ENCODE measurements at regions not wholly inside any gene's neighbourhood (a gene's known extent, or its start where the extent isn't known, plus 50 kb on each side); places are given as distances from the start of the nearest gene placed in this dataset.
"Not testable (repeated sequence)": the region's sequence is repeated elsewhere in the genome, so short reads cannot be mapped to it uniquely, and the experiment has no call there.

GRCh38 chr10:121400507-121400906 lies 197.7 kb downstream of the FGFR2 start:
- not testable (repeated sequence) for DNase-seq

DNA sequence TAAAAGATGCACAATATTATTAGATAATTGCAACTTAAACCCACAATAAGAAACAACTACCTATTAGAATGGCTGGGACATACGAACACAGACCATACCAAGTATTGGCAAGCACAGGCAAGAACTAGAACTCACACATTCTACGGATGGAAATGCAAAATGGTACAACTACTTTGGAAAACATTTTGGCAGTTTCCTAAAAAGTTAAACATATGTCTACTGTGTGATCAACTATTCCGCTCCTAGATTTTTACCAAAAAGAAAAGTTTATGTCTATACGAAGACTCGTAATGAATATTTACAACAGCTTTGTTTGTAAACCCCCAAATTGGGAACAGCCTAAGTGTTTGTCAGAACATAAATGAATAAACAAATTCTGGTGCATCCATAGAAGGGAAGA lies 194.7 kb downstream of the FGFR2 start:
- DNase-seq = no peak

- no peak for DNase-seq
Observed at GRCh38 chr10:121404611-121405010, 193.6 kb downstream of the FGFR2 start.

- no peak for DNase-seq
Observed at GRCh38 chr10:121405096-121405495, 193.1 kb downstream of the FGFR2 start.

DNA sequence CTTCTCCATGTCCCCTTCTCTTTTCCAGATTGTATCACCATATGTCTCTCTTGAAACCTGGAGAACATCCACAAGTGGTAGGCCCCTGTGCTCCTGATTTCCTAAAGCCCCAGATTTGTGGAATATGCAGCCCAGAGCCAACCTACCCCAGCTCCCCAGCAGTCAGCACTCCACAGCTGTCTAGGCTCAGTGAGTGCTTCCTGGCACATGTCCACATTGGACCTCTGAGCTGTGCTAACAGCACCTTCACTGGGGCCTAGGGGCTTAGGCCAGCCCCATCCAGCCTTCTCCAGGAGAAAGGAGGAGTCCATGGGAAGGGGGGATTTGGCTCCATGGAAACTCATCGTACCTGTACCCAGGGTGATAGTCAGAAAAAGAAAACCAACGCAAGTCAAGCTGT lies 192.7 kb downstream of the FGFR2 start:
- no peak for DNase-seq

DNA sequence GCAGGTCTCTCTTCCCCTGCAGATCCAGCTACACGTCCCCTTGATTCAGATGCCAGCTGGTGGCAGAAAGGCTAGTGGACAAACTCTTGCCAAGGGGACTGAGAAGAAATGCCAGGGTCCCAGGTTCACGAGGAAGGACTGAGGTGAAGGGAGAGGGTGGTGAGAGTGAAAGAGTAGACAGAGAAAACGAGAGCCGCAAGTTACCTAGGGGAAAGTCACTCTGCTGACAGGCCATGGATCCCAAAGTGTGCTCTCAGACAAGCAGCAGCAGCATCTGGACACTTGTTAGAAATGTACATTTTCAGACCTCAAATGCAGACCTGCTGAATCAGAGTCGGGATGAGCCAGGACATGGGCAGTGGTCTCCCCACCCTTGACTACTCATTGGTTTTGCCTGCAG lies 192.3 kb downstream of the FGFR2 start:
- DNase-seq = no peak

GRCh38 chr10:121406823-121407545 lies 191.3 kb downstream of the FGFR2 start:
- no peak for DNase-seq

- DNase-seq = no peak
Observed at GRCh38 chr10:121409466-121410104, 188.7 kb downstream of the FGFR2 start.

GRCh38 chr10:121411004-121411403 lies 187.2 kb downstream of the FGFR2 start:
- DNase-seq = no peak

DNA sequence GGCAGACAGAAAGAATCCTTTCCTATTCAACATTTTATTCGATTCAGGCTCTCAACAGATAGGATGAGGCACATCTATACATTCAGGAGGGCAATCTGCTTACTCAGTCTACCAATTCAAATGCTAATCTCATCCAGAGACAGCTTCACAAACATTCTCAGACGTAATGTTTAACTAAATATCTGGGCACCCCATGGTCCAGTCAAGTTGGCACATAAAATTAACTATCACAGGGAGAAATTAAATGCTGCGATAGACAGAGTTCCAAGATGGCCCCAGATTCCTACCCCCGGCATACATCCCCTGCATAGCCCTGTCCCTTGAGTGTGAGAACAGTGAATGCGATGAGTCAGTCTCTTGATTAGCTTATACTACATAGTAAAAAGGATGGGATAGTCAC lies 184.3 kb downstream of the FGFR2 start:
- no peak for DNase-seq

DNA sequence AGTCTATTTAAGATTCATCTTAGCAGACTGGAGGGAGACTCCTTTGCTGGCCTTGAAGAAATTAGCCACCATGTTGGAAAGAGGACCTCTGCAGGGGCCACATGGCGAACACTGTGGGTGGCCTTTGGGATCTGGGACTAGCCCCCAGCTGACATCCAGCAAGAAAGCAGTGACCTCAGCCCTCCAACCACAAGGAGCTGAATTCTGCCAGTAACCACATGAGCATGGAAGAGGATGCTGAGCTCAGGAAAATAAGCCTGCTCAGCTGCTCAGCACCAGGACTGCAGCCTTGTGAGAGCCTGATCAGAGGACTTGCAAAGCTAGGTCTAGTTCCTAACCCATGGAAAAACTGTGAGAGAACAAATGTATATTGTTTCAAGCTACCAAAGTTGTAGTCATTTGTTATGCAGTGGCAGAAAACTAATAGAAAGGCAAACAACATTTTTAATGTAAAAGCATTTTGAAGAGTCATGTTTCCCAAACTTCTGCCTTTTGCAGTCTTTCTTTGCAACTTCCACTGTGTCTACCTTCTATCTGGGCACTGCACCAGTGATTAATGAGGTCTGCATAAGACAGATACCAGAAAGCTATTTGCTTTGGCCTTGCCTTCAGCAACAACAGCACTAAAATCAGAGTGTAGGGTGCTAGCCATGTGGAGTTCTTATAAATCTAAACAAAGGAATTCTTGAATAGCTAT lies 183.7 kb downstream of the FGFR2 start:
- peak; percentile 43 for DNase-seq

GRCh38 chr10:121415063-121415399 lies 183.2 kb downstream of the FGFR2 start:
- DNase-seq = peak; percentile 7

DNA sequence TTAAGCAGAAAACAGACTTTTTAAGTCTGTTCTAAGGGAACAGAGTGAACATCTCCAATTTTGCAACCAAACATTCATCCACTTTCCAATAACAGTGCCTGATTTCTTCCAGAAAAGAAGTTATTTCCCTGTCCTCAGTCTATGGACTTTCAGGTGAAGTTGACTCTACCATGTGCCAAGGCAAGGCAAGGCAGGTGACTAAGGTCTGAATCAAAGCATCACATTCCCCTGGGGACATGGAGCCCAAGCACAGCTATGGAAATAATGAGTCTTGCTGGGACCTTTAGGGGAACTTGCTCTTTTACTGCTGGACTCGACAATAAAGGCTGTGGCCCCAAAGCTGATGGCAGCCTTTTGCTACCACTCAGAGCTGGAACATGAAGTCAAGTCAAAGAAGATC lies 182.2 kb downstream of the FGFR2 start:
- DNase-seq = no peak

DNA sequence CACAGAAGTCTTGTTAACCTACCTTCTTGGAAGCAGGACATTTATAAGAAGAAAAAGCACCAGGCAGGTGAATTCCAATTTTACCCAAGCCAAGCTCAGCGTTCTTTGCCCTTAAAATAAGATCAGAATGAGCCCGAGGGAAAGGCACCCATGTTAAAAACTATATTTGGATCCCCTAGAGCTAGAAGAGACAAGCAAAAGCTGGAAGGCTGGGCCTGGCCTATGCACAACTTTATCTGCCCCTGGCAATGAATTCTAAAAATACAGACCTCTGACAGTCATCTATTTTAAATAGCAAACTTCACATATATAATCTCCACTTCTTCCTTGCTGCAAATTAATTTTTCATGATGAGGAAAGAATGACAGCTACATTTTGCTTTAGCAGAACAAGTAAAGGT lies 180.9 kb downstream of the FGFR2 start:
- no peak for DNase-seq

DNA sequence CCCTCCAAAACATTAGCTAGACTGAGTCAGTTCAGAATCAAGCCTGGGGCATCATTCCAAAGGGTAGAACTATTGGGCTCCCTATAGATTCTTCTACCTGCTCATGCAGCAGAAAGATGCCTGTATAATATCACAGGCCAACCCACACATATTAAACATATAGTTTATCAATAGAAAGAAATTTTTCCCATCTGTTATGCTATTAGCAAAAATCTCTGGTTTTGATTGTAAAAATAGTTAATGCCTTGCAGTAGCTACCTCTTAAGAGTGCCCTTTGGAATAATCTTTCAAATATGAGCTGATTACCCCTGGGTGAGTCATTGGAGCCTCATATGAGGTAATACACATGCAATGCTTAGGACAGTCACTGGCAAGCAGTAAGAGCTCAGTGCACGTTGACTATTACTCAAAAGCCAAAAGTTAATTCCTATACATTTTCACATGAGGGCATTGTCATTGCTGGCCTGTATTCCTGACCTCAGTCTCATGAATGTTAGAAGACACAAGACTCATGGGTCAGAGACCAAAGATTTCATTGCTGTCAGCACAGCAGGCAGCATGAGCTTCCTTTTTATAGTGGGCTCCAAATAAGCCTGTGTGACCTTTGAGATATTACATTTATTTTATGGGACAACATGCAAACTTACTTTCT lies 180.0 kb downstream of the FGFR2 start:
- peak; percentile 78 for DNase-seq

DNA sequence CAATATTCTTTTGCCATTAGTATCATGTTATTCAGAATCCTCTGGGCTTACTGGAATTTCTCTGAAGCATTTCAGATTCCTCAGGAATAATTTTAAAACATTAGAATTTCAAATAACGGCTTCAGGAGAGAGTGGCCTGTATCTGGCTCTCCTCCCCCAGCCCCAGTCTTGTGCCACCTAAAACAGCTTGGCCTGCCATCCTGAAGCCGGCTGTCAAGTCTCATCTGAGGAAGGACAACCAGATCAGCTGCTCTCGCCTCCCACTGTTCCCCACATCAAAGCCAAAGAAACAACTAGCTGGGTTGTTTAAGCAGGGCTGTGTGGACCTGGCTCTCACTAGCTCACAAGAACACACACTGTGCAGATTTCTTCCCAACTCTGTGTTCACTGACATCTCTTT lies 178.2 kb downstream of the FGFR2 start:
- DNase-seq = no peak

DNA sequence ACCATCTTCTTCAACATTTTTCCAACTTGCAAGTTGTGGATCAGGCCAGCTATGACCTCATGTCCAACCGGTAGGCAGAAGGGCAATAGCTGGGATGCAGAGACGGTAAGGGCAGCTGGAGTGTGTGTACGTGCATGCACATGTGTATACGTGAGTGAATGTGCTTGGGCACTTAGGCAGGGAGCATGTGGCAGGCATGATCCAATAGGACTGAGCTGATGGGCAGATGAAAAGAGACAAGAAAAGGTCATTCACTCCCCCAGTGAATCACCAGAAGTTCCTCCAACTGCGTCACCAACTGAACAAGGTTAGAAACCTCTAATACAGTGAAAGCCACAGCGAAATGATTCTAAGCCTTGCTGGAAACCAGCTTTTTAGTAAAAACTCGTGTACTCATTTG lies 176.1 kb downstream of the FGFR2 start:
- no peak for DNase-seq

DNA sequence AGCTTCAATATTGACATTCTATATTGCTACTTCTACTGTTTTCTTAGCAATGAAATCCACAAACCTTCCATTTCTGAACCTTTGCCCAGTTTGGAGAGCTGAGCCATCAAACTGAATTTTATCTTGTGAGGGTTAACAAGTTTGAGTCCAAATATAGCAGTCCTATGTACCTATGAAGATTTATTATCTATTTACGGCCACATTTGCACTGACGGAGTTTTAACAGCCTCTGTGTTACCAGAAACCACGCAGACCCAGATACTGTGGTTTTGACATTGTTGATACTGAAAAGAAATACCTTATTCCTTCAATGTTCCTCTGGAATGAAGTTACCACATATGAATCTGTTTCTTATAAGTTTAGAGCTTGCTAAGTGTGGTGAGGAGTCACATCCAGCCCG lies 172.6 kb downstream of the FGFR2 start:
- DNase-seq = no peak

GRCh38 chr10:121426307-121426706 lies 171.9 kb downstream of the FGFR2 start:
- DNase-seq = no peak
